AML-193 (cell line): ENCODE measurements at regions not wholly inside any gene's neighbourhood (a gene's known extent, or its start where the extent isn't known, plus 50 kb on each side); places are given as distances from the start of the nearest gene placed in this dataset.

Experiments
- DNase-seq, 2 experiments: peaks; one replicate each; lab custom pipeline; 2025; lab: John Stamatoyannopoulos, UW

DNA sequence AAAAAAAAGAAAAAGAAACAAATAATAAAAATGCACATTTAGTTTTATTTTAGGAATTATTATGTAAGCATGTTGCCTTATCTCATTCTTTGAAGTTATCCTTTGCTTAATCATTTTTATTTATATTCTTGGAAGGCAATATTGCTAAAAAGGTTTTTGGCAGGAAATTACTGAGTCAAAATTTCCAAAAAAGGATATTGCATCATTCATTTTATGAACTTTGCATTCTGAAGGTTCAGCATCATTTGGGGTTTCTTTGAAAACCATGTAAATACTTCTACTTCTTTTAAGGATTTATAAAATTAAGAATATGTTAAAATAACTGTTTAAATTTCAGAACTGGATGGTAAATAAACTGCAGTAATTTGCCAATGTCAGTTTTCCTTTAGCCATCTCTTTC is 94.2 kb upstream of the CTNND2 start:
- DNase-seq = no peak

DNA sequence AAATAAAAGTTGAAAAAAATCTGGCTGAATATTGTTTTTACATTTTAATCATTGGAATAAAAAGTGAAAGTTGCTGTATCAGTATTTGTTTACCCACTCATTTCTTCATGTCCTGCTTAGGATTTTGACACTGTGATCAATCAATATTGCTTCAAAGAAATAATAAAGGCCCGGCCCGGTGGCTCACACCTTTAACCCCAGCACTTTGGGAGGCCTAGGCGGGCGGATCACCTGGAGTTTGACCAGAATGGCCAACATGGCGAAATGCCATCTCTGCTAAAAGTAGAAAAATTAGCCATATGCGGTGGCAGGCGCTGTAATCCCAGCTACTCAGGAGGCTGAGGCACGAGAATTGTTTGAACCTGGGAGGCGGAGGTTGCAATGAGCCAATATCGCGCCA is 93.7 kb upstream of the CTNND2 start:
- DNase-seq = no peak

GRCh38 chr5:11992518-11992917 is 88.3 kb upstream of the CTNND2 start:
- DNase-seq = no peak

GRCh38 chr5:11985993-11986392 is 81.7 kb upstream of the CTNND2 start:
- no peak for DNase-seq

GRCh38 chr5:11984196-11984595 is 80.0 kb upstream of the CTNND2 start:
- no peak for DNase-seq

- DNase-seq = no peak
Measured at GRCh38 chr5:11981986-11982385, 77.7 kb upstream of the CTNND2 start.

GRCh38 chr5:11977904-11978303 is 73.7 kb upstream of the CTNND2 start:
- no peak for DNase-seq

- no peak for DNase-seq
Measured at GRCh38 chr5:11973469-11973868, 69.2 kb upstream of the CTNND2 start.

DNA sequence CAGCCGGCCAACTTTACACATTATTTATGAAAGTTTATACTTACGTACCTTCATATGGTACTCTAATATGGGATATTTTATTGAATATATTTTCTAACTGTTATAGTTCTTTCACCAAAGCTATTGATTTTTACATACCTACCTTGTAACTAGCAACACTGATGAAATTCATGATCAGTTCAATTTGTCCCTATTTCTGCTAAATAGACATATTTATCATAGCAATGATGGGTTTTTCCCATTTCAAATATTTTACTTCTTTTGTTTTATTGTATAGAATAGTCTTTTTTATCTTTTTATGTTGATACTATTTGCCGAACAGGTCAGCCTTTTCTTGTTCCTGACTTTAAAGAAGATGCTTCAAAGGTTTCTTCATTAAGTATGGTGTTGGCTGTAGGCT is 59.0 kb upstream of the CTNND2 start:
- DNase-seq = no peak

DNA sequence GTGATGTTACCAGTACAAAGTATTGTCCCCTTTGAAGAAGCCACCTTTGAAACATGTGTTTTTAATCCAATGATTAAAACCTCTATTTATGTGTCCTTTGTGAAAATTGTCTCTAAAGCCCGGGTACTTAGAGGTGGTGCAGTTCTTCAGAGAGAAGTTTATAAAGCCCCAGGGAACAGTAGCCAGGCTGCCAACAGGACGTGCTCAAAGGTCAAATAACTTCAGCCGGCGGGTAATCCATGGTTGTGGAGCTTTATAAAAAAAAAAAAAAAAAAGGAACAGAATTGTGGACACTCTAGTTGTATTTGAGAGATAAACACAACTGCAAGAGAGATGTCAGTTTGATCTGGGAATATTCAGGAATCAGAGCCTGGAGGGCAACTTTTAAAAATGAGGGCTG is 57.9 kb upstream of the CTNND2 start:
- no peak for DNase-seq

GRCh38 chr5:11958321-11958720 is 54.1 kb upstream of the CTNND2 start:
- no peak for DNase-seq

DNA sequence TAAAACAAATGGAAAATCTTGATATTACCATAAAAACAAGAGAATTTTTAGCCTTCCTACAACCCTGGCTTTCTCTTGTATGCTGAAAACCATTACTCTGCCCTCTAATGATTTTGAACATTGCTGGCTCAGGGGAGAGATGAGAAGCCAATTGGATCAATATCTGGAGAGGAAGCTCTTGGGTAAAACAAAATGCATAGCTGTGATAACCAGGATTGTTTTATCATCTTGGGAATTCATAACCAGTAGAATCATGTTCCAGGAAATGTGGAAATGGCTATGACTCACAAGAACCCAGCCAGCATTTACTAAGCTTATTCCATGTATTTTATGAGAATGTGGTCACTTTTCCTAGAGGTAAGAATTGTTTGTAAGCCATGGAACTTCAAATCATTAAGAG is 51.1 kb upstream of the CTNND2 start:
- DNase-seq = no peak
